ENCODE measurements at regions not wholly inside any gene's neighbourhood (a gene's known extent, or its start where the extent isn't known, plus 50 kb on each side); places are given as distances from the start of the nearest gene placed in this dataset.

DNA sequence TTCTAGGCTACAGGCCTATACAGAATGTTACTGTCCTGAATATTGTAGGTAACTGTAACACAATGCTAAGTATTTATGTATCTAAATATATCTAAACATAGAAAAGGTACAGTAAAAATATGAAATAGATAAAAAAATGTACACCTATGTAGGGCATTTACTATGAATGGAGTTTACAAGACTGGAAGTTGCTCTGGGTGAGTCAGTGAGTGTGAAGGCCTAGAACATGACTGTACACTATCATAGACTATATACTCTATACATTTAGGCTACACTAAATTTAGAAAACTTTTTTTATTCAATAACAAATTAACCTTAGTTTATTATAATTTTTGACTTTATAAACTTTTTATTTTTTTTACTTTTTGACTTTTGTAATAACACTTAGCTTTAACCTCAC, 136.9 kb downstream of the DUSP10 start:
- TF ChIP-seq EZH2 (IDR thresholded peaks at IDR 0.05; ENCODE audit: insufficient read depth, poor library complexity, severe bottlenecking) (no peak), EZH2phosphoT487 (IDR thresholded peaks at IDR 0.05; ENCODE audit: insufficient read depth, low read depth) (no peak)
